K562 (cell line): ENCODE measurements at regions not wholly inside any gene's neighbourhood (a gene's known extent, or its start where the extent isn't known, plus 50 kb on each side); places are given as distances from the start of the nearest gene placed in this dataset.

Experiments used
- EZH2 ChIP-seq: IDR thresholded peaks from 2 replicates; pipeline ENCODE4 v1.6.1; 2012; ENCODE audit warnings: low read depth, mild to moderate bottlenecking, inconsistent platforms, low read length, borderline replicate concordance
- HMGXB4 ChIP-seq: sonication (generic); formaldehyde crosslinking; IDR thresholded peaks from 2 replicates; pipeline ENCODE4 v1.8.1; 2023; ENCODE audit warnings: mild to moderate bottlenecking, missing genetic modification reagents
- JUN ChIP-seq, 2 experiments: sonication (generic) in 1 of 2; formaldehyde crosslinking in 1 of 2; IDR thresholded peaks; 2 replicates each; pipeline versions ENCODE4 v1.6.1 to v1.8.0; 2012 to 2022; ENCODE audit warnings: borderline replicate concordance in 2 of 2, mild to moderate bottlenecking in 2 of 2, improper control_type of control experiment in 1 of 2, low read depth in 1 of 2, low read length in 1 of 2, missing genetic modification reagents in 1 of 2
- POLR2A ChIP-seq: fragments of 450-650 bp; conservative IDR thresholded peaks from 2 replicates; pipeline ENCODE4 v1.6.1; 2016
- RHOXF2B ChIP-seq: fragments of 250-450 bp; sonication (Bioruptor Pico); conservative IDR thresholded peaks from 2 replicates; pipeline ENCODE4 v1.5.1; 2021
- SREBF1 ChIP-seq: fragments of 150-350 bp; IDR thresholded peaks from 2 replicates; pipeline ENCODE4 v1.6.1; 2014; ENCODE audit warnings: antibody characterized with exemption, low read depth, low read length, borderline replicate concordance
- STAG1 ChIP-seq: sonication (generic); formaldehyde crosslinking; IDR thresholded peaks from 2 replicates; pipeline ENCODE4 v1.5.0; 2020; ENCODE audit warnings: missing genetic modification reagents, borderline replicate concordance
- ZNF175 ChIP-seq: fragments of 200-800 bp; sonication (Bioruptor generic); IDR thresholded peaks from 2 replicates; pipeline ENCODE4 v1.6.1; 2016; ENCODE audit warnings: low read depth, mild to moderate bottlenecking, missing genetic modification characterization, missing compliant biosample characterization
- ZNF274 ChIP-seq: IDR thresholded peaks from 2 replicates; pipeline ENCODE4 v1.6.1; 2011; ENCODE audit warnings: low read depth, mild to moderate bottlenecking, low read length, moderate library complexity, borderline replicate concordance
- ZNF655 ChIP-seq: fragments of 250-450 bp; sonication (Bioruptor Pico); IDR thresholded peaks from 2 replicates; pipeline ENCODE4 v1.5.0; 2021
- TF ChIP-seq, protein P1 (sequence below): sonication (generic); formaldehyde crosslinking; IDR thresholded peaks from 2 replicates; pipeline ENCODE4 v1.4.0; 2020; ENCODE audit warnings: mild to moderate bottlenecking, missing genetic modification reagents
- TF ChIP-seq, protein P2 (sequence below), 3 experiments: IDR thresholded peaks in 2 of 3; conservative IDR thresholded peaks in 1 of 3; 2 replicates each; pipeline ENCODE4 v1.5.1; 2011 to 2012; ENCODE audit warnings: low read length in 3 of 3, mild to moderate bottlenecking in 3 of 3, control low read depth in 2 of 3, improper control_type of control experiment in 1 of 3, inconsistent platforms in 1 of 3, low read depth in 1 of 3, mixed read lengths in 1 of 3, moderate library complexity in 1 of 3; ENCODE audit not compliant: insufficient read depth in 2 of 3

DNA sequence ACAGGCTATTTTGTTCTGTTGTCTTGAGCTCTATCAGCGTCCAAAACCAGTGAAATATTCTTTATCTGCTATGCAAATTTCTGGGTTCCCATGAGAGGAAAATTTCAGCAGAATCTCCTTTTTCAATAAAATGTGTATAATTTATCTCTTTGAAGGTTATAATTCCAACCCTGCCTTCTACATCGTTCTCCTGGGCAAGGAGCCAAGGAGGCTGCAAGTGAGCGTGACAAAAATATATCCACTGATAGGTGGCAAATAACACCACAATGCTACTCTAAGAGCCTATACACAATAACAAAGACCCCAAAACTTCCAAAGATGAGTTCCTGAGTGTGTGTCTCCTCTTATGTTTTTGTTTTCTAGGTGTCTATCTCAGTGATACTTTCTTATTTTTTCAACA lies 664.7 kb upstream of the SORCS1 start:
- no peak for TF ChIP-seq ZNF274
- no peak for TF ChIP-seq JUN (IDR thresholded peaks at IDR 0.05; ENCODE audit: borderline replicate concordance, low read depth, low read length)
- TF ChIP-seq JUN (CRISPR knock-in tag; IDR thresholded peaks at IDR 0.05; ENCODE audit: borderline replicate concordance), result no peak
- TF ChIP-seq ZNF655 (CRISPR knock-in tag), result no peak
- no peak for TF ChIP-seq POLR2A
- TF ChIP-seq RHOXF2B (CRISPR knock-in tag), result no peak
- TF ChIP-seq HMGXB4, result no peak
- TF ChIP-seq SREBF1, result no peak
- TF ChIP-seq, protein P1, sequence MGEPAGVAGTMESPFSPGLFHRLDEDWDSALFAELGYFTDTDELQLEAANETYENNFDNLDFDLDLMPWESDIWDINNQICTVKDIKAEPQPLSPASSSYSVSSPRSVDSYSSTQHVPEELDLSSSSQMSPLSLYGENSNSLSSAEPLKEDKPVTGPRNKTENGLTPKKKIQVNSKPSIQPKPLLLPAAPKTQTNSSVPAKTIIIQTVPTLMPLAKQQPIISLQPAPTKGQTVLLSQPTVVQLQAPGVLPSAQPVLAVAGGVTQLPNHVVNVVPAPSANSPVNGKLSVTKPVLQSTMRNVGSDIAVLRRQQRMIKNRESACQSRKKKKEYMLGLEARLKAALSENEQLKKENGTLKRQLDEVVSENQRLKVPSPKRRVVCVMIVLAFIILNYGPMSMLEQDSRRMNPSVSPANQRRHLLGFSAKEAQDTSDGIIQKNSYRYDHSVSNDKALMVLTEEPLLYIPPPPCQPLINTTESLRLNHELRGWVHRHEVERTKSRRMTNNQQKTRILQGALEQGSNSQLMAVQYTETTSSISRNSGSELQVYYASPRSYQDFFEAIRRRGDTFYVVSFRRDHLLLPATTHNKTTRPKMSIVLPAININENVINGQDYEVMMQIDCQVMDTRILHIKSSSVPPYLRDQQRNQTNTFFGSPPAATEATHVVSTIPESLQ (CRISPR knock-in tag), result no peak
- TF ChIP-seq EZH2, result no peak
- no peak for TF ChIP-seq ZNF175 (CRISPR knock-in tag)
- TF ChIP-seq, protein P2, sequence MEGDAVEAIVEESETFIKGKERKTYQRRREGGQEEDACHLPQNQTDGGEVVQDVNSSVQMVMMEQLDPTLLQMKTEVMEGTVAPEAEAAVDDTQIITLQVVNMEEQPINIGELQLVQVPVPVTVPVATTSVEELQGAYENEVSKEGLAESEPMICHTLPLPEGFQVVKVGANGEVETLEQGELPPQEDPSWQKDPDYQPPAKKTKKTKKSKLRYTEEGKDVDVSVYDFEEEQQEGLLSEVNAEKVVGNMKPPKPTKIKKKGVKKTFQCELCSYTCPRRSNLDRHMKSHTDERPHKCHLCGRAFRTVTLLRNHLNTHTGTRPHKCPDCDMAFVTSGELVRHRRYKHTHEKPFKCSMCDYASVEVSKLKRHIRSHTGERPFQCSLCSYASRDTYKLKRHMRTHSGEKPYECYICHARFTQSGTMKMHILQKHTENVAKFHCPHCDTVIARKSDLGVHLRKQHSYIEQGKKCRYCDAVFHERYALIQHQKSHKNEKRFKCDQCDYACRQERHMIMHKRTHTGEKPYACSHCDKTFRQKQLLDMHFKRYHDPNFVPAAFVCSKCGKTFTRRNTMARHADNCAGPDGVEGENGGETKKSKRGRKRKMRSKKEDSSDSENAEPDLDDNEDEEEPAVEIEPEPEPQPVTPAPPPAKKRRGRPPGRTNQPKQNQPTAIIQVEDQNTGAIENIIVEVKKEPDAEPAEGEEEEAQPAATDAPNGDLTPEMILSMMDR (IDR thresholded peaks at IDR 0.05 in 2 of 3, conservative IDR thresholded peaks at IDR 0.05 in 1 of 3; ENCODE audit: insufficient read depth in 2 of 3, low read depth in 1 of 3, low read length in 3 of 3), result no peak
- TF ChIP-seq STAG1 (CRISPR knock-in tag), result no peak
